ENCODE measurements at regions not wholly inside any gene's neighbourhood (a gene's known extent, or its start where the extent isn't known, plus 50 kb on each side); places are given as distances from the start of the nearest gene placed in this dataset.

DNA sequence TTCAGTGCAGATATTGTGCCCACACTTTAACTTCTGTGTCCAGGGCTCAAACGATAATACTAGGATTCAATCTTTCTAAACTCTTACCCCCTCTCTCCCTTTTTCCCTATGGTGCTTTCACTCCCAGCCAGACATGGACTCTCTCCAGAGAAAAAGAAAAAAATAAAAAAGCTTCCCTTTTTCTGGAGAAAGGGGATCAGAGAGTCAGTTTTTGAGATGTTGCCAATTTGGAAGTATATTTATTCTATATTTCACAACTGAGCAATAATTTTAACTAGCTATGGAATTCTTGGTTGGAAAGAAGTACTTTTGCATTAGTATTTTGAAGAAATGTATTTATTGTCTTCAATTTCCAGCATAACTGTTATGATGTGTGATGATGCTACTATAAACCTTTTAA is 72.2 kb upstream of the ZFP64 start:
- DNase-seq (ENCODE audit: low spot score) = no peak

DNA sequence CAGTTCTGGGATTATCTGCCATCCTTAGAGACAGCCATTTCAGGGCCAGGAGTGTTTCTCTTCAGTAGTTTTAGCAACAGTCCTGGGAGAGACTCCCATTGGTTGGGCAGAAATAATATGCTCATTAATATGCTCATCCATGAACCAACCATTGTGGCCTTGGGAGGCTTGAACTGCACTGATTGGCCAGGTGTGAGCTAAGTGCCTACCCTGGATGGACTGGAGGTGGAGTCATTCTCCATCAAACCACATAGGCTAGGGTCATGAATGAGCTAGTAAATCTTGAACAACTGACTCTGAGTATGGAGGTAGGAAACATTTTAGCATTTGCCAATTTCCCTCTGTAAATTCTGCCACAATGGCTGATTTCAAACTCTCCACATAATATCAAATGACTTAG is 70.2 kb upstream of the ZFP64 start:
- DNase-seq (ENCODE audit: low spot score) = no peak

DNA sequence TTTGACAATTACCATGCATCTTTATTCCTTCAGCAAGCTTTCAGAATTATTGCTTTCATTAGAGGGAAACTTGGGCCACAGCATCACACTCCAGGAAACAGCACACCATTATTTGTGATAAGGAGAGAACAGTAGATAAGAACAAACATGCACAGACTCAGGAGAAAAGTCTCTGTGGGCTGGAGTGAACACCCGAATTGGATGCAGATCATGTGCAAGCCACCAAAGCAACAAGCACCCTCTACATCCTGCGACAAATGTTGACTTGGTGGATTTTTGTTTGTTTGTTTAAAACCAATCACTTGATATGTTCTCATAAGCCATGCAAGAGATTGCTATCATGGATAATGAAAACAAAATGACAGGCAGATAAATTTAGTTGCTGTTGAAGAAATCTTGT is 67.7 kb upstream of the ZFP64 start:
- DNase-seq (ENCODE audit: low spot score) = no peak

GRCh38 chr20:52256454-52256853 is 64.9 kb upstream of the ZFP64 start:
- no peak for DNase-seq (ENCODE audit: low spot score)

DNA sequence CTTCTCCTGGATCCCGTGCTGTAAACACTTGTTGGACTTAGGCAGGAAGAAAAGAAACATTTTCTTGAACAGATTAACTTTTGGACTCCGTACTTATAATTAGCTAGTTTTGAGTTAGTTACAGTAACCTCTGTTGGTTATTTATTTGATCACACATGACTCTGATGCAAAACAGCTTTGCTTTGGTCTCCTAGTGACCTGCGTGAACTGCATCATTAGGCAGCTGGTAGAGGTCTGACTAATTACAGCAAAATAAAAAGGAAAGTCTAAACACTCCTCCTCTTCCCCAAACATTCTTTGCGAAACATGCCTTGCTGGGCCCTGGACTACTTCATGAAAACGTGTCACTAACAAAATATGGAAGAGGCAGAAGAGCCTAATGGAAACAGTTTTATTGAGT is 61.1 kb upstream of the ZFP64 start:
- no peak for DNase-seq (ENCODE audit: low spot score)

GRCh38 chr20:52251827-52252226 is 60.2 kb upstream of the ZFP64 start:
- DNase-seq (ENCODE audit: low spot score) = no peak

- DNase-seq (ENCODE audit: low spot score) = no peak
Measured at GRCh38 chr20:52251136-52251700, 59.6 kb upstream of the ZFP64 start.

- no peak for DNase-seq (ENCODE audit: low spot score)
Measured at GRCh38 chr20:52247548-52247947, 56.0 kb upstream of the ZFP64 start.

DNA sequence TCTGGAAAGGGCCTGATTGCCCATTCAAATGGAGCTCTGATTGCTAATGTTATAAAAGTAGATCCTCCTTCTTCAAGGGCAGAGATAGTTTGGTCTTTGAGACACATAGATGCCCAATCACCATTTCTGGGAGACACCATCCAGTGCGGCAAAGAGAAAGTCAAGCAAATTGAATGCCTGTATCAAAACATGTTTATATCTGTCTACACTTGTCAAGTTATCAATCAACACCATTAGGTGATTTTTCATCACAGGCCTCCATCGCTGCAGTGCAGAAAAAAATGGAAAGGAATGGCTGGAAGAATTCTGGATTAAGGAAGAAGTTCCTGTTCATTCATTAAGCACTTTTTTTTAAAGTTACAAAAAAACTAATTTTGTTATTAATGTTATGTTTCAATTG is 54.8 kb upstream of the ZFP64 start:
- DNase-seq (ENCODE audit: low spot score) = no peak

GRCh38 chr20:52244702-52245101 is 53.1 kb upstream of the ZFP64 start:
- no peak for DNase-seq (ENCODE audit: low spot score)

DNA sequence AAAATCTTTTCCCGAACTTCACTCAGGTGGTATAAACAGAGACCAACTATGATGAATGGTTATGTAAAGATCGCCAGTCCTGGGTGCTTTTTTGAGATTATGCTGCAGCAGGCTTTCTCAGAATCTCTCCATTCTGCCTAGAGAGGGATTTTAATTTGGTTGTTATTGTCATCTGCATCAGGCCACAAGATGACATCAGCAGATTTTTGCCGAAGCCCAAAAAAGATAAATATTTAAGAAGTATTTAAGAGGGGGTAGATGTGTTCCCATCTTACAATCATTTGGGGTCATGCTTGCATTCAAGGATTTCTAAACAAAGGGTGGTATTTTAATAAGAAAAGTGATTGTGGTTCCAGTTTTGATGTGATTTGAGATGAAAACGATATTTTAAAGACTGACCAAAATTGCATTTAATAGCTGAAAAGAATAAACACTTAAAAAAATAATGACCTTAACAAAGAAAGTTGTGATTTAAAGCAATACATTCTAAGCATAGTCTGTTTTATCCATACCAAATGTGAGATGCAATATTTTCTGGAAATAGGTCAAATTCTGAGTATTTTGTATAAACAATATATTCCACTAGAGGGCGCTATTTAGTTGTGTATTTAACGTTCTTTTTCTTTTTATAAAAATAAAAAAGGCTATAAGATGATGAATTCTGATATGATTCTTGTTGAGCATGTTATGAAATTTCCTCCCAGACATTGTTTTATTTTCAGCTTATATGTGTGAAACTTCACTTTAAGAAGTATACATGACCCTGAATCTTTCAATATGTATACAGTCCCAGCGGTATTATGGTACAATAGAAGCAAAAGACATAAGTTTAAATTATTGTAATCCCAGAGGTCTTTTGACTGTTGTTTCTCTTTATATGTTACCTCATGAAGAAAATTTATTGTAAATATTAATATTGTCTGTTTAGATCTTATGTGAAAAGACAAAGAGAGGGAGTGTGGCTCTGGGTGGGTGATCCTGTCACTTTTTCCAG is 51.0 kb upstream of the ZFP64 start:
- peak; percentile 50 for DNase-seq (ENCODE audit: low spot score)
